Tibial nerve (tissue), 4 donors: ENCODE measurements at regions not wholly inside any gene's neighbourhood (a gene's known extent, or its start where the extent isn't known, plus 50 kb on each side); places are given as distances from the start of the nearest gene placed in this dataset.

ENCODE experiments used
- DNase-seq, 2 donors: peaks; one replicate each; pipeline ENCODE4 v3.0.0-alpha.2; 2019; ENCODE audit warnings: low spot score in 2 of 2
- H3K27ac ChIP-seq, 4 donors: fragments of 200-600 bp; sonication (generic) in 3 of 4; one replicate each; pipeline ENCODE4 v1.5.1; 2017 to 2019; ENCODE audit warnings: mild to moderate bottlenecking in 1 of 4
- H3K27me3 ChIP-seq, 2 donors: fragments of 200-600 bp; sonication (generic) in 1 of 2; one replicate each; pipeline versions ENCODE4 v1.5.1 to v1.6.0; 2017 to 2019
- H3K36me3 ChIP-seq, 3 donors: fragments of 200-600 bp; sonication (generic); one replicate each; pipeline ENCODE4 v1.5.1; 2018 to 2019
- H3K4me1 ChIP-seq, 4 donors: fragments of 200-600 bp; sonication (generic) in 3 of 4; one replicate each; pipeline ENCODE4 v1.5.1; 2017 to 2019
- H3K4me3 ChIP-seq, 4 donors: fragments of 200-600 bp; sonication (generic) in 3 of 4; one replicate each; pipeline ENCODE4 v1.5.1; 2017 to 2019; ENCODE audit warnings: mild to moderate bottlenecking in 1 of 4, moderate library complexity in 1 of 4
- H3K9me3 ChIP-seq, 4 donors: fragments of 200-600 bp; sonication (generic) in 3 of 4; one replicate each; pipeline ENCODE4 v1.5.1; 2017 to 2019
- CTCF ChIP-seq, 5 experiments: fragments of 200-600 bp in 3 of 5; fragments of 450-650 bp in 2 of 5; sonication (generic) in 3 of 5; IDR thresholded peaks; one replicate each; pipeline ENCODE4 v1.5.1; 2016 to 2019; ENCODE audit warnings: antibody characterized with exemption in 5 of 5, mild to moderate bottlenecking in 3 of 5, moderate library complexity in 2 of 5
- EP300 ChIP-seq, 2 donors: sonication (generic); formaldehyde crosslinking; IDR thresholded peaks; one replicate each; pipeline ENCODE4 v1.6.1; 2017; ENCODE audit warnings: antibody characterized with exemption in 2 of 2, mild to moderate bottlenecking in 1 of 2
- POLR2A ChIP-seq, 2 donors: fragments of 450-650 bp; IDR thresholded peaks; one replicate each; pipeline ENCODE4 v1.6.1; 2017; ENCODE audit warnings: antibody characterized with exemption in 2 of 2, mild to moderate bottlenecking in 2 of 2, moderate library complexity in 2 of 2
- WGBS, 2 donors: methylation state at CpG; one replicate each; pipeline ENCODE4 v1.1.5; 2018; 5-methylcytosine and 5-hydroxymethylcytosine counted together

- no peaks in the 10 kb centered on the region for H3K9me3 ChIP-seq
- H3K27me3 ChIP-seq: no peaks in the 10 kb centered on the region
- no peak overlapping the region for H3K27ac ChIP-seq
- H3K4me1 ChIP-seq: no peaks in the 10 kb centered on the region
- no peaks in the 10 kb centered on the region for H3K36me3 ChIP-seq
- TF ChIP-seq CTCF (IDR thresholded peaks at IDR 0.05): no peak
- no peak for TF ChIP-seq EP300 (IDR thresholded peaks at IDR 0.05)
- TF ChIP-seq POLR2A (IDR thresholded peaks at IDR 0.05): no peak
- WGBS, 2 donors: 71 to 79% methylated on average over 1 of the region's 1 CpG
- DNase-seq: no peak
- no peak overlapping the region for H3K4me3 ChIP-seq
These were observed 57.1 kb upstream of the ATG10 start for GRCh38 chr5:81914696-81915095.

- DNase-seq: no peak
- WGBS, 2 donors: 96 to 97% methylated on average over 8 of the region's 8 CpGs
- Histone ChIP-seq H3K36me3 (no peaks in the 10 kb centered on the region), H3K4me3 (no peak overlapping the region), H3K27me3 (no peaks in the 10 kb centered on the region), H3K9me3 (no peaks in the 10 kb centered on the region), H3K27ac (no peak overlapping the region), H3K4me1 (peaks cover 0 to 2% (median 0%) of the 10 kb centered on the region in 4 donors)
- no peak for TF ChIP-seq CTCF (IDR thresholded peaks at IDR 0.05)
- no peak for TF ChIP-seq EP300 (IDR thresholded peaks at IDR 0.05)
- TF ChIP-seq POLR2A (IDR thresholded peaks at IDR 0.05): no peak
These were observed 58.9 kb upstream of the ATG10 start for GRCh38 chr5:81912933-81913332.

- no peaks in the 10 kb centered on the region for H3K27me3 ChIP-seq
These were observed 62.1 kb upstream of the ATG10 start for GRCh38 chr5:81909677-81910076.

GRCh38 chr5:81908771-81909170 lies 63.1 kb upstream of the ATG10 start:
- no peak for TF ChIP-seq POLR2A (IDR thresholded peaks at IDR 0.05)
- TF ChIP-seq CTCF (IDR thresholded peaks at IDR 0.05): no peak
- TF ChIP-seq EP300 (IDR thresholded peaks at IDR 0.05): no peak
- no peak overlapping the region for H3K27ac ChIP-seq
- H3K9me3 ChIP-seq: no peaks in the 10 kb centered on the region

More at GRCh38 chr5:81909677-81910076, 62.1 kb upstream of the ATG10 start:
- Histone ChIP-seq H3K27ac (no peak overlapping the region), H3K4me3 (no peak overlapping the region), H3K4me1 (peaks cover 0 to 2% (median 0%) of the 10 kb centered on the region in 4 donors), H3K36me3 (no peaks in the 10 kb centered on the region), H3K9me3 (no peaks in the 10 kb centered on the region)
- TF ChIP-seq CTCF (IDR thresholded peaks at IDR 0.05) (no peak), EP300 (IDR thresholded peaks at IDR 0.05) (no peak), POLR2A (IDR thresholded peaks at IDR 0.05) (no peak)
- no peak for DNase-seq
- 80 to 88% methylated on average over 1 of the region's 1 CpG for WGBS, 2 donors

GRCh38 chr5:81908044-81908443 lies 63.8 kb upstream of the ATG10 start:
- DNase-seq: no peak
- Histone ChIP-seq H3K27ac (no peak overlapping the region), H3K36me3 (no peaks in the 10 kb centered on the region), H3K27me3 (no peaks in the 10 kb centered on the region), H3K4me3 (no peak overlapping the region), H3K4me1 (peaks cover 0 to 2% (median 0%) of the 10 kb centered on the region in 4 donors), H3K9me3 (no peaks in the 10 kb centered on the region)
- no peak for TF ChIP-seq EP300 (IDR thresholded peaks at IDR 0.05)
- TF ChIP-seq CTCF (IDR thresholded peaks at IDR 0.05): no peak
- TF ChIP-seq POLR2A (IDR thresholded peaks at IDR 0.05): no peak
- 81 to 84% methylated on average over 10 of the region's 10 CpGs for WGBS, 2 donors

More at GRCh38 chr5:81908771-81909170, 63.1 kb upstream of the ATG10 start:
- no peaks in the 10 kb centered on the region for H3K27me3 ChIP-seq
- DNase-seq: no peak
- H3K4me3 ChIP-seq: no peak overlapping the region
- 51 to 56% methylated on average over 5 of the region's 5 CpGs for WGBS, 2 donors
- H3K4me1 ChIP-seq: peaks cover 0 to 2% (median 0%) of the 10 kb centered on the region in 4 donors
- H3K36me3 ChIP-seq: no peaks in the 10 kb centered on the region
